ENCODE measurements at regions not wholly inside any gene's neighbourhood (a gene's known extent, or its start where the extent isn't known, plus 50 kb on each side); places are given as distances from the start of the nearest gene placed in this dataset.
"Not testable (repeated sequence)": the region's sequence is repeated elsewhere in the genome, so short reads cannot be mapped to it uniquely, and the experiment has no call there.

DNA sequence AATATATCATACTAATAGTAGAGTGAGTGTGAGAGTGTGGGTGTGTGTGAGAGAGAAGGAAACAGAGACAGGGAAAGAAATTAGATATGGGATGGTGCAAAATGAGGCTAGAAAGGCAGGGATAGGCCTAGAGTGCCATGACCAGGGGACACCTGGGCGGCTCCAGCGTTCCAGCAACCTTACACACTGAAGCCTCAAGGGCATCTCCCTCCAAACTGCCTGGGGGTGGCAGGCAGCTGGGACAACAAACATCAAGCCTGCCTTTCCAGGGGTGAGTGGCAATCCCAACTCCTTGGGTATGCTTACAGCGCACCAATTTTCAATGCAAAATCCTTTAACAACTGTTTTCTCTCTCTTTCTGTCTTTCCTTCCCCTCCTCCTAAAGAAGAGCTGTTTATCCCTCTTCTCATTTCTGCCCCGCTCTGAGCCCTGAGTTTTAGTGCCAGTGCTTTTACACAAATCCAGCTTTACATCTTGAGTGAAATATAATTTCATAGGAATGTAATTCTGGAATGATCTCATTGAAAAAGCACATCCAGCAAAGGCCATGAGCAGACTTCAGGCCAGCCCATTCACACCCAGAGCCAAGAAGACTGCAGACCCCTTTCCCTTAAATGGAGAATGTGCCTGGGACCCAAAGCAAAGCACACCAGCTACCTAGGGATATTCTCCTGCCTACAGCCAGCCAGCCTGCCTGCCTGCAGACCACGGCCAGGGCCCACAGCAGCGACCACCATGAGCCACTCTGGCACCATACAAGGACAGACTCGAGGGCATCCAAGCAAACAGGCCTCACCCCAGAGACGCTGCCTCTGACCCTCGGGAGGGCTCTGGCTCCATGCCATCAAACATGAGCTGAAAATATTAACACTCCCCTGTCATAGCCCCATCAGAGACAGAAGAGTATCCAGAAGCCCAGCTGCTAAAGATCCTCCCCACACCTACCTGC is 90.3 kb downstream of the RPL27A start:
- no peak for DNase-seq

DNA sequence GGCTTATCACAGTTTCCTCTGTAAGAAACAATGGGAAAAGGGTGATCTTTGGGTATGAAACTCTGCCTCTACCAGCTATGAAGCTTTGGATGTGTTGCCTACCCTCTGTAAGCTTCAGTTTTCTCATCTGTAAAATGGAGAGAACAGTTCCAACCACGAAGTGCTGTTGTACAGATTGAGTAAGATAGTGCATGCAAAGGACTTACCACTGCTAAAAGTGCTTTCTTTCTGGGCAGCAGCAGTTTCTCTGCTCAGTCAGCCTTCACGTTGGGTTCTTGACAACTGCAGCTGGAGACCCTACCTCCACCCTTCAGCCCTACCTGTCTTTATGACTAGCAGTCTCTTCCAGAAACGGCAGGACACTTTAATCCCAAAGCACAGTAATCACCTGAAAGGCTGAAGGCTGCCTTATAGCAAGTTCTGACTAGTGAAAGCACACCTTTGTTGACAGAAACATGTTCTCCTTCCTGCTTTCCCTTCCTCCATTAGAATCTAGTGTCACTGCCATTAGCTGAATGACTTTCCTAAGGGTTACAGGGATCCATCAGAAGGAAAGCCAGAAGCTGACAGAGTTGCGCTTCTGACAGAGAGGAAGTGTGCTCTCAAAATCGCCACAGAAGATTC is 91.4 kb downstream of the RPL27A start:
- no peak for DNase-seq

DNA sequence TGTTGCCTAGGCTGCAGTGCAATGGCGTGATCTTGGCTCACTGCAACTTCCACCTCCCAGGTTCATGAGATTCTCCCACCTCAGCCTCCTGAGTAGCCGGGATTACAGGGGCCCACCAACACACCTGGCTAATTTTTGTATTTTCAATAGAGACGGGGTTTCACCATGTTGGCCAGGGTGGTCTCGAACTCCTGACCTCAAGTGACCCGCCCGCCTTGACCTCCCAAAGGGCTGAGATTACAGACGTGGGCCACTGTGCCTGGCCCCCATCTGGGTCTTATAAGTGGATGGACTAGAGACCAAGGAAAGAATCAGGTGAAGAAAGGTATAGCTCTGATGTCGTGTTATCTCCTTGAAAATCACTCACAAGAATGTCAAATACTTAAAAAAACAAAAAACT is 92.3 kb downstream of the RPL27A start:
- not testable (repeated sequence) for DNase-seq

DNA sequence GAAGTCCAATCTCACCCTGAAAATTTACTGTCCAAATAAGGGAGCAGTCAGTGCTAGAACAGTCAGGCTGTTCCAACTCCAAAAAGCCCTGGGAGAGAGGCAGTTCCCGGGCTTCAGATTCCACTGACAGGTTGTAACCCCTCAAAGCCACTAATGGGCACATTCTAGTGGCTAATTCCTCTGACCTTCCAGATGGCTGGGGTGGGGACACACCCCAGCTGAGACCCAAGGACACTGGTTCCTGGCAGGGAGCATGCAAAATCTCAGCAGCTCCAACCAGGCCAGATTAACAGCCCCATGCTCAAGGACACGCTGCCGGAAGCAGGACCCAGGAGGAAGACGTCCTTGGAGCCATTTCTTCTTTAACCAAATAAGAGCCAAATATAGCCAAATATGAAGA is 92.7 kb downstream of the RPL27A start:
- no peak for DNase-seq

DNA sequence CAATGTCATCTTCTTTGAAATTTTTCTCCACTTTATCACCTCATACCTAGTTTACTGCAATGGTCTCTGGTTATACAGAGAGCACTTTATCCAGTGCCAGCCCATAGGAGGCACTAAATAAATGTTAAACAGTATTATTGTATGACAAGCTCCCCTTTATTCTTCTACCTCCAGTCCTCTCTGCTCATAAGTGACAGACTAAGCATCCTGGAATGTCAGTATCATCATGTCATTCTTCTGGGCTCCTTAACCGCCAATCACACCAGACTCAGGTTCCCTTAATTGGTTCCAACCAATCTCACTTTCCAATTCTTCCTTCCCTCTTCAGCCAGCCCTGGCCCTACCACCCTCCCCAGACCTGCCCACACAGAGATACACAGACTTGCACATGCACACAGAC is 93.1 kb downstream of the RPL27A start:
- DNase-seq, result no peak

DNA sequence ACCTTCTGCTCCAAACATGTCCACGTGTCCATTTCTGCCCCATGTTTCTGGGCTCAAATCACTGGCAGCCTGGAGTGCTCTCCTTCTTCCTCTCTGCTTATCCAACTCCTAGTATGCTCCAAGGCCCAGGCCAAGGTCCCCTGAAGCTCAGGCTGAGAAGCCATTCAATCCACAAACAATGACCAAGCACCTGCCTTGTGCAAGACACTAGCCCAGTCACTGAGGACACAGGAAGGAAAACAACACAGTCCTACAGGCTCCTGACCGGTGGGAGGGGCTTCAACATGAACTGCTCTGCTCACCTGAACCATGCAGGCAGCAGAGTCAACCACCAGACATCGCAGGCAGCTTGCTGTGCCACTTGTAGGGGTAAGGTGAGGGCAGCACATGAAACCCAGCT is 93.6 kb downstream of the RPL27A start:
- no peak for DNase-seq

DNA sequence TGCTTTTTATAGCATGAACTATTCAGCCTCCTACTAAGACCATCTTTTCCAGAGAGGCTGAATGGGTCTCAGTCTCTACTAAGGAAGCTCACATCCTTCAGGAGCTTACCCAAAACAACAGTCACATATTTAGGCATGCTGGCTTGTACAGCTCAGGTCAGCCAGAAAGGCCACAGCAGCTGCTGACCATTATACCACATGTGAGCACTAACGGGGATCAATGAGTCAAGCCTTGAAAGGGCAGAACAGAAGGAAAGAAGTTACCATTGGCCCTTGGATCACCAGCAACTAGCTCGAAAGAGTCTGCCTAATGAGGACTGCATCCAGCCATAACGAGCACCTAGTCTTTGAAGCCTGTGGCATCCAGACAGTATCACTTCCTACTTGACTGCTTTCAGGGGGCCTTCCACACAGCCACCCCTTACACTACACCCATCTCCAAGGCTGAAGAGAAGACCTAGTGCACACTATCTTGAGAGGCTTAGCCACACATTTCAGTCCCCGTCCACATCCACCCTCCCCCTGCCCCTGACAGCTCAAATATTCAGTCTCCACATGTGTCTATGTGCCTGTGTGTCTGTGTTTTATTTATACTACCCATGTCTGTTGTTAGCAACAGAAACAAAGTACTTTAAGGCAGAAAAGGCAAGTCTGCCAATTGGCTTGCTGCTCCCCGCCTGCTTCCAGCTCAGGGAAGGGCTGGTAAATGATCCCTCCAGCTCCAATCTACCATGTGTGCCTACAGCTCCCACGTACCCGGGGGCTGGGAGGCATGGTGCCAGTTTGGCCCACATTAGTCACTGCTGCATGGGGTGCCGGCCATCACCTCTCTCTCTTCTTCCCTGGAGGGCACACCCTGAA is 95.5 kb downstream of the RPL27A start:
- DNase-seq, result no peak

DNA sequence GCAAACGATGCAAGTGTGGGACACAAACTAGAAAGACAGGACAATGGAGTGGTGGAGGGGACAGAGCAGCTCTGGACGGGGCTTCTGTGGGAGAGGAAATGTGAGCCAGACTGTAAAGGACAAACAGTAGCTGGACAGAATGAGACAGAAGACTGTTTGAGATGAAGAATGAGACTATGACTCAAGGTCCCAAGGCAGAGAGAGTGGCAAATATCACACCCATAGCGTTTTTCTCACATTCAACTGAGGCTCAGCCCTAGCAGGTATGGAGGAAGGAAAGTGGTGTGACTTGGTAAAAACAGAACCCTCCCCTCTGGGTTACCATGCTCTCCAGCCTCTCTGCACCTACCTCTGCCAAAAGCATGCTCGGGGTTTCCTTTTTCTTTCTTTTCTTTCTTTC is 96.5 kb downstream of the RPL27A start:
- DNase-seq, result no peak

DNA sequence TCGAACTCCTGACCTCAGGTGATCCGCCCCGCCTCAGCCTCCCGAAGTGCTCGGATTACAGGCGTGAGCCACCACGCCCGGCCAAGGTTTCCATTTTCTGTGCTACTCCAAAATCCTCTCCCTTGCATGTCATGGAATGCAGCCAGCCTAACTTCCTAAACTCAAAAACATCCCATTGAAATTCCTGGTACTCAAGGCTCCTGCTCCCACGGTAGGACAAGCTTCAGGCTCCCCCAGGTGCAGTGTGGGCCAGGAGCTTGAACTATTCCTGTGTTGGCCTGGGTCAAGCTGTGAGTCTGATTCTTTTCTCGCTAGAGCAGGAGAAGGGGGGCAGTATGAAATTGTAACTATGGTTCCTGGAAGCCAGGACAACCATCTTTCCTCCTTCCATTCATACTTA is 97.1 kb downstream of the RPL27A start:
- DNase-seq, result no peak

DNA sequence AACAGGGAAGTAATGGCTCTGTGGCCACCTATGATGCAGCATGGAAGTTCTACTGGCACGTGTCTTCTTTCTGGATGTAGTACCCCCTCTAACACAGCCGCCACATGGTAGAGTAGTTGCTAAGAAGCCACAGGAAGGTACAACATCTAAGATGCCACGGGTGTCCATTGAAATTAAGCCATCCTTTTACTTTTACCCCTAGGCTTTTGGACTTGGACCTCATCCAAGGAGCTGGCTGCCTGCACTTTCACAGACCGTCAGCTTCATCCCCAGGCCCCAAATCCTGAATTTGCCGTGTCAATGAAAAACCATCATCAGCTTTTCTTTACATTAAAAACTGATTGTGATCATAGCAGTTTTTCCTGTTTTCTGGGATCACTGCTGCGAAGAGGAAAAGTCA is 102.4 kb downstream of the RPL27A start:
- no peak for DNase-seq

DNA sequence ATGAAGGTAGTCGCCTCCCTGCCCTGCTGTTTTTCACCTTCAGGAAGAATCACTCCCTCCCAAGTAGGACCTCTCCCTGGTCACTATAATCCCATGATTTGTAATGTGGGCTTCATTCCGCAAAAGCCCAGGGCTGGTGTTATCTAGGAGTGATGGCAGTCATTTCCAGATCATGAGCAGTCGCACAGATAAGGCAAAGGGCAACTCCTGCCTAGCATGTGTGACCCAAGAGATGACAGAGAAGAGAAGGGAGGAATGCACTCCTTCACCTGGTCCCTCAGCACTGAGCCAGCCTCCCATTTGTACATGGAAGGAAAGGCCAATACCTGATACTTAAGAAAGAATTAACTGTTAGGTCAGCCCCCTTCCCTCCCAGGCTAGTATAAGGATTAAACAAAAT is 102.9 kb downstream of the RPL27A start:
- no peak for DNase-seq

DNA sequence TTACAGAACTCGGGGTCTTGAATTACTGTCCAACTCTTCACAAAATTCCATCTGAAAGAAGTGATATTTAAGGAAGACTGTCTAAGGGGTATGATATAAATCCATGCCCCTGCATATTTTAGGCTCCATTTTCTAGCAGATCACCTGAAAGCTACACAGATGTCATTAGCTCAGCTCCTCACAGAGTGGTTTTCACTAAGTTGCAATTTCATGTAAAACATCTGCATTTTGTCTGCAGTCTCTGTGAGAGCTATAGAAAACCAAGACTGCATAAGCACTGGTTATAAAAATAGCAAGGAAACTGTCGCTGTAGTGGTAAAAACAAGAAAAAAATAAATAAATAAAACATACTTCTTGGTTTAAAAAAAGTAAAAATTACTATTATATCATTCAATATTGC is 103.4 kb downstream of the RPL27A start:
- DNase-seq, result no peak

DNA sequence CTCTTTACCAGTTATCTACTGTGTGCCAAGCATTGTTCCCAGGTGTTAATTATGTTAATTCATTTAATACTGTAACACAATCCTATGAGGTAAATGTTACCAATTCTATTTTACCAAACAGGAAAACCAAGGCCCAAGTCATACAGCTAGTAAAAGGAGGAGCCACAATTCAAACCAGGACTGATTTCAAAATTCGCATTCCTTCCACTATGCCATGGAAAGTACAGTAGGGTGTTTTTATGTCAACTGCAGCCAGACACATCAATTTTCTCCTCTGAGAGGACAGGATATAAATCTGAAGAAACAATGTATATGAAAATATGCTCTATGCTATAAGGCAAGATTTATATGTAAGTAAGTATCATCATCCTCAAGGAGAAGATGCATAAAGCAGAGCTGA is 104.3 kb downstream of the RPL27A start:
- no peak for DNase-seq

DNA sequence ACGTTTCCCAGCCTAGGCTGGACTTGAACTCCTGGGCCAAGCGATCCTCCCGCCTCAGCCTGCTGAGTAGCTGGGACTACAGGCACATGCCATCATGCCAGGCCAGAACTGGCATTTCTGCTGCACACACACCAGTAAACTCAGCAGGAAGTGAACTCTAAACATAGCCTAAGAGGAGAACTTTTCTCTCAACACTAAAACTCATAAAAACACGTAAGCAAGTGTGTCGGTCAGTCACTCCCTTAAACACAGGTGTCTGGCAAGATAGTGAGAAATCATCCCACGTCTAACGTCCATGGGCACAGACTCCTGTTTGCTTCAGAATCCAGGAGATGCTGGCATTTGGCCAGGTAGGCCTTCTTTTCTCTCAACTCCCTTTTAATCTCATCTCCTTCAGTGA is 104.8 kb downstream of the RPL27A start:
- no peak for DNase-seq

DNA sequence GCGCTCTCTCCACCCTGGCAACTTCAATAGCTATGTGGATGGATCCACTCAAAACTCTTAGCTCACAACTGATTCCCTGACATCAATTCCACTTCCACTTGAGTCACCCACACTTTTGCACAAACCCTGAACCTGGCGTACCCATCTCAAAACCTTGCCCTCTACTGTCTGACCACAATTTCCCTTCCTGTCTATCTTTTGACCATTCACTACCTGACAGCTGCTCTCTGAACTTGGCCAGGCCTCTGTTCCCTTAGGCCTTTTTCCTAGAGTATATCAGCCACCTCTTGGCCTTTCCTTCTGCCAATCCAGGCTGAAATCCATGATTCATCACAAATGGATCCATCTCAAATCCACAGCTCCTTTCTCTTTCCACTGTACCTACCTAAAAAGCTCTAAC is 106.0 kb downstream of the RPL27A start:
- no peak for DNase-seq

DNA sequence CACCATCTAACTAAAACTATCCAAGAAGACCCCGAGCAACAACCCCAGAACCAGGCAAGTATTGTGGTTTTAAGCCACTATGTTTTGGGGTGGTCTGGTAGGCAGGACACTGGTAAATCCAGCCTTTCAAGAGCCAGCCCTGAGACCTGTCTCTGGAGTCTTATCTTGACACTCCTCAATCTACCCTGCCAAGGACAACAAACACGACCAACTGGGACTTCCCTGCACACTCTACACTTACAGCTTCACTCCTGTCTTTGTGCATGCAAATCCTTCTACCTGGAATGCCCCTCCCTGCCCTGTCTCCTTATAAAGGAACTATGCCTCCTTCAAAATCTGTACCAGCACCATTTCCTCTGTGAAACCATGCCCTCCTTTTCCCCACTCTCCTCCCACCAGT is 107.3 kb downstream of the RPL27A start:
- DNase-seq, result no peak

DNA sequence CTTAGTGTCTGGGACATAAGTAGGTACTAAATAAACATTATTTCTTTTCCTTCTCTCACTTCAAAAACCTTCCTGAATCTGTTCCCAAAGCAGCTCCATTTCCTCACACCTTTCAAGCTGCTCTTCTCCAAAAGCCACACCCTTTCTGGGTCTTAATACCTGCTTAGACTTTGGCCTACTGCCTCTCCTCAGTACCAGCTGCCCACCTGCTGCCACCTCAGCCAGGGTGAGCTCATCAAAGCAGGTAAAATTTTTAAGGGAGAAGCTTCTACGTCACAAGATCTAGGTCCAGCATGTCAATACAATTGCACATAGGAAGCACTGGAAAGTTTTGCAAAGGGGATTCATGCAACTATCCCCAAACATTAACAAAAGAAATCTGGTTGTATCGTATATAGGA is 108.4 kb downstream of the RPL27A start:
- no peak for DNase-seq

DNA sequence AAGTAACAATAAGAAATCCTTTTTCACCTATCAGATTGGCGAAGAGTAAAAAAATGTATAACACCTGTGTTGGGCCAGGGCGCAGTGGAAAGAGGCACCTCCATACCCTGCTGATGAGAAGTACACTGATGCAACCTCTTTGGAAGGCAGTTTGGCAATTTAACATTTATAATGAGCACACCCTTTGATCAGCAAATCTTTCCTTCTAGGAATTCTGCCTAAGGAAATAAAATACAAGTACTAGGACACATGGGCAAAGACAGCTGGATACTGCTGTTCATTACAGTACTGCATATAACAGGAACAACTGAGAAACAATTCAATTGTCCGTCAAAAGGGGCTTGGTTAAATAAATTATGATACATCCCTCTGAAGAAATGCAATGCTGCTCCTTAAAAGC is 110.1 kb downstream of the RPL27A start:
- DNase-seq, result no peak

DNA sequence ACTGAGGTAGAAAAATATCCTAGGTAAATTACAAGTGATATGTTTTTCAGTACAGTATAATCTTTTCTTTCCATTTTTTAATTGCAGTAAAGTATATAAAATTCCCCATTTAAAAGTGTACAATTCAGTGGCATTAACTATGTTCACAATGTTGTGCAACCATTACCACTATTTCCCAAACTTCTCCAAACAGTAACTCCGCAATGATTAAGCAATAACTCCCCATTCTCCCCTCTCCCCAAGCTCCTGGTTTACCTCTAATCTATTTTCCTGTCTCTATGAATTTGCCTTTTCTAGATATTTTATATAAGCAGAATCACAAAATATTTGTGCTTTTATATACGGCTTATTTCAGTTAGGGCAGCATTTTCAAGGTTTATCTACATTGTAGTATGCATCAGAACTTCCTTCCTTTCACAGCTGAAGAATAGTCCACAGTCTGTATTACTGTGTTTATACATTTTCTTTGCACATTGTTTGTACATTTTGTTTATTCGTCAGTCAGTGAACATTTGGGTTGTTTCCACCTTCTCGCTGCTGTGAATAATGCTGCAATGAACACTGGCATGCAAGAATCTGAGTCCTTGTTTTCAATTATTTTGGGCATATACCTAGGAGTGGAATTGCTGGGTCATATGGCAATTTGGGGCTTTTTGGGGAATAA is 110.7 kb downstream of the RPL27A start:
- DNase-seq, result no peak

DNA sequence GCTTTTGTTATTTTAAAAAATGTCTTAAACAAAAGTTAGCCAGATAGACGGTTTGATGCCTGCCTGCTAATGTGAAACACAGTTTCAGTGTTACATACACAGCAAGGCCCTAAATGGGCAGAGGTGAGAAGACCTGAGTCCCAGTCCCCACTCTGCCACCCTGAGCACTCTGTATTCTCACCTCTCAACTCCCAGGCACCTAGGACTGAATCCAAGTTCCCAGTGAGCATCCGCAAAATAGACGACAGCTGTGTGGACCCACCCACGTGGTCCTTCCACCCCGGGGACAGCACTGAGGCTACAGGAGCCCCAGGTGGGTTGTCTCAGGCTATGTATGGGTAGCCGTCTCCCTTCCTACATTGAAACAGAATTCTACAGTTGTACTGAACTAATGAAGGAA is 111.5 kb downstream of the RPL27A start:
- DNase-seq, result no peak

DNA sequence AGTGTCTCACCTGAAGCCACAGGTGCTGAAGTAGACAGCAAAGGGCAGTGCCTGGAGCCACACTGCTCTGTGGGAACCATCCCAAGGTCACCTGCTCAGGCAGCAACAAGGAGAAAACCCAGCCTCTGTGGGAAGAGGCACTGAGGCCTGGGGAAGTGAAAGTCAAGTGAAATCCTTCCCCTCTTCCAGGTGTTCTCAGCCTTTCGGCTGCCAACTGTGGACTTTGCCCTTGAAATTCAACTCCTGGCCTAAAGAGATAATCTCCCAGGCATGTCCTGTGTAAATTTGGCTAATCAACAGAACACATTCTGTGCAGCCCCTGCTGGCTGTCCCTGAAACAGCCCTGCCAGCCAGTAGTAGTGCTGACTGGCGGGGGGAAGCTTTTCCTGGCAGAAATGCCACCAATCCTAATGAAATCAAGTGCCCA is 112.1 kb downstream of the RPL27A start:
- no peak for DNase-seq

DNA sequence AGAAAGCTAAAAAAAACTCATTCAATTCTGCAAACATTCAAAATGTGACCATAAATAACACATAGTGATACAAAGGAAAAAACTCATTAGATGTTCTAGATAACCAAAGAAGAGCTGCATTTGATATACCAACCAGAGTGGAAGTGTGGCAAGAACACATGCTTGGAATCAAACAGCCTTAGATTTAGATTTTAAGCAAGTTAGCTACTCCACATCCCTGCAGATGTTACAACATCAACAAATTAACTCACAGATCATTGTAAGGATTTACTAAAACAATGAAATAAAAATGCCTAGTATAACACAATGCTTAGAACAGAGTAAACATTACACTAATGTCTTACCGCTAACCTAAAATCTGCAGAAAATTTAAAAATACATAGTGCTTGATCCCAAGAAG is 114.0 kb upstream of the AKIP1 start:
- DNase-seq, result no peak

DNA sequence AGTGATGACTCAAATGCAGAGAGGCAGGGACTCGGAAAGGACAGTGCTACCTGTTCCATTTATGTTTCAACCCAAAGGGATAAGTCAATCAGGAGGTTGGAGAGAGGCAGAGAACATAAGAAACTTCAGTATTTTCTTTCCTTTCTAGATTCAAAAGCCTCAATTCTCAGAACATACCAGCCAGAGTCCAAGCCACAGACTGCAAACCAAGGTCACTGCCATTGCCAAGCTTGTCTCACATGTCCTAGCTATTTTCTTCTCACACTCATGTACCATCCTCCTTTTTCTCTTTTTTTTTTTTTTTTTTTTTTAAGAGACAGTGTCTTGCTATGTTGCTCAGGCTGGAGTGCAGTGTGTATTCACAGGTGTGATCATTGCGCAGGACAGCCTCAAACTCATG is 111.7 kb upstream of the AKIP1 start:
- no peak for DNase-seq
